Fibroblast of skin of abdomen (primary cell): ENCODE measurements at regions not wholly inside any gene's neighbourhood (a gene's known extent, or its start where the extent isn't known, plus 50 kb on each side); places are given as distances from the start of the nearest gene placed in this dataset.
"Not testable (repeated sequence)": the region's sequence is repeated elsewhere in the genome, so short reads cannot be mapped to it uniquely, and the experiment has no call there.

Experiments used
- DNase-seq: peaks from one replicate; pipeline ENCODE4 v3.0.0-alpha.2; 2013

GRCh38 chr5:143908959-143909358 lies 97.0 kb downstream of the HMHB1 start:
- no peak for DNase-seq

DNA sequence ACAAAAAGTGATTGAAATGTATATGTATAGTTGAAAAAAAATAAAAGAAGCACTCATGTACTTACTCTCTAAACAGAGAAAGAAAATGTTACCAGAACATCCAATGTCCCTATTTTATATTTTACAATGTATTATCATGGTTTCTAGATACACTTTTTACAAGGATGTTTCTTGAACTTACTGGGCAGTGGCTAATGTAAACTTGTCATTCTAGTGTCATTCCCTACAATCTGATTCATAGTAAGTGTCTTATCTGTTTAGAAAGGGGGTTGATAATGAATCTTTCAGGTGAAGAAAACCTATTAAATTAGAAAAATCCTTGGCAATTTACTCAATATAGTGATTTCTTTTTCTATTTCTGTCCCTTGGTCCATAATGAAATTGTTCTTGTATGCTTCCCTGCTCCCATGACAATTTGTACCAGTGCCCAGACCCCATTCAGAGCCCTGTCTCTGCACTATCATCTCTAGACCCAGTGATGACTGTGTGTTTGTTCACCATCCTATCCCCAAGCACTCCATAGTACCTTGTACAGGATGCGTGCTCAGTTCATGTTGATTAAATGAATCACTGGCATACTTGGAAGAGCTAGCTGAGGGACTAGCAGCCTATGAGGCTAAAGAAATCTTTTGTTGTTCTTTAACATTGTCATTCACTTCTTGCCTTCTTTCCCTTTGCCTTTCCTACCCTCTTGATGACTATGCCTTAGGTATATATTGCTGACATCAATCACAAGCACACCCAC lies 101.2 kb downstream of the HMHB1 start:
- peak; percentile 81 for DNase-seq

GRCh38 chr5:143914756-143915155 lies 102.8 kb downstream of the HMHB1 start:
- no peak for DNase-seq

DNA sequence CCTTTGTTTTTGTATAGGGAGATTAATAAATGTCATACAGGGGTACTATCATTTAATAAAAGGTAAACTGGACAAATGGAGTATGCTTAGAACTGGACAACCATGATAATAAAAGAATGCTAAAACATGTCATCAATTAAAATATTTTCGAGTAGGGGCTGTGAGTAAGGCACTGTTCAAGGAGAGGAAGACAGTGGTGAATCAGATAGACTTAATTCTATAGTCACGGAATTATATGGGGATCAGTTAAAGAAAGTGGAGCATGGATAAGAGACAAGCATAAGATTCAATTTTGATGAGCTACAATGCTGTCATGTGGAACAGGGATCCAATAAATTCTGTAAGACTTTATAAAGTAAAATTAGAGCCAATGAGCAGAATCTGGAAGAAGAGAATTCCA lies 104.5 kb downstream of the HMHB1 start:
- peak; percentile 68 for DNase-seq

DNA sequence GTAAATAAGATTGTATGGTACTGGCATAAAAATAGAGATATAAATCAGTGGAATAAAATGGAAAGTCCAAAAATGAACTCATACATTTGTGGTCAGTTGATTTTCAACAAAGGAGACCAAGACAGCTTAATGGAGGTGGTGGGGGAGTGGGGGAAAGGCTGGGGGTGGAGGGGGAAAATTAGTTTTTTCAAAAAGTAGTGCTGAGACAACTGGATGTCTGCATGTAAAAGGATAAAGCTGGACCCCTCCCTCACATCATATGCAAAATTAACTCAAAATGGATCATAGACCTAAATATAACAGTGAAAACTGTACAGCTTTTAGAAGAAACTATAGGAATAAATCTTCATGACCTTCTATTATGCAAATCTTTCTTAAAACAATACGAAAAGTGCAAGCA lies 107.0 kb downstream of the HMHB1 start:
- DNase-seq, result no peak

- DNase-seq, result peak; percentile 69
These were observed 108.8 kb downstream of the HMHB1 start for GRCh38 chr5:143920772-143921171.

DNA sequence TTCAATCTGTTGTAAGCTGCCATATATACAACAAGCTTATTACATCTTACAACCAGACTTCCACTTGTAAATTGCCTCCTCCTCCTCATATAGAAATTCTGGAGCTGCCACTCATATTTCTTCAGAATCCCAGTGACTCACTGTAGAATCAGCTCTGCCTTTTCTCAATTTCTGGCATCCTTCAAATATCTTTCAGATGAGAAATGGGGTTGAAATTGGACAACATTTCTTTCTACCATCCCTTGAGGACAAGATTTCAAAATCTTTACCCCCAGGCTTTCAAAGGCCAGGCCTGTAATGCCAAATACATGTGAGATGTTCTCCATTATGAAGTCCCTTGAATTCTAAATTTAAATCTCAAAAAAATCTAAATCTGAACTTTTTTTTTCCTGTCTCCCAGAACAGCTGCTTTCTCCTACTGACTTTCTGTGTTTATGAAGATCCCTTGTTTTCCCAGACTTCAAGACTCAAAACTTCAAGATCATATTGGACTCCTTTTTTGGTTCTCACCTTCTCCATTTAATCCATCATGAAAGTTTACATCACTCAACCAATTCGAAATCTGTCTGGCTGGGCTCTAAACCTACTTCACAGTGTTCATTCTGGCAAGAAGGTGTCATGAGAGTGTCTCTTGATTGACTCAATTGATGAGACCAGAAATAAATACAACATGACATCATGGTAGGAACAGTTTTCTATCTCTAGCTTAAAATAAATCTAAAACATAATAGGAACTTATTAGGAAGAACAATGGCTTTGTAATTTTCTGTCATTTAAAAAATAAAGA lies 109.8 kb downstream of the HMHB1 start:
- peak; percentile 96 for DNase-seq

- DNase-seq, result peak; percentile 71
These were observed 110.8 kb downstream of the HMHB1 start for GRCh38 chr5:143922718-143923117.

DNA sequence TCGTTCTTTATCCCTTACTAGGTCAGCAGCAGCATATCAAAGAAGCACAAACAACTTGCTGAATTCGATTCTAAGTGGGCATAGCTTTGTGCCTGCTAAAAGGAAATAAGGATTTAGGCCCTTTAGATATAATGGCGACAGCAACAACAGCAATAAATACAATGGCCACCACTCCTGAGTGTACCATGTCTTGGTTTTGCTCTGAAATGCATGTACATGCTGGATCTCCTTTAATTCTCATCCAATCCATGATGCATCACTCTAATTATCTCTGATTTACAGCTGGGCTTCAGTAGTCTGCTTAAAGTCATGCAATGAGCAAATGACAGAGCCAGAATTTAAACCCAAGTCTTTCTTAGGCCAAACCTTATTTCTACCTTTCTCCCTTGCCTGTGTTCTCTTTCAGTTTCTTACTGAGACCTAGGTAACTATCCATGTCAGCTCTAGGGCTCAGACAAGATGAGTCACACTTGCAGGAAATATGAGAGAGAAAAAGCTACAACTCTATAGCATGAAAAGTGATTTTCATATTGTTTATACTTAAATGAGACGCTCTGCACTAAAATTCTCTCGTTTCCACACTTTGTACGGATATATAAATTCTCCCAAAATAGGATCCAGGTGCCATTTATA lies 111.8 kb downstream of the HMHB1 start:
- peak; percentile 51 for DNase-seq

DNA sequence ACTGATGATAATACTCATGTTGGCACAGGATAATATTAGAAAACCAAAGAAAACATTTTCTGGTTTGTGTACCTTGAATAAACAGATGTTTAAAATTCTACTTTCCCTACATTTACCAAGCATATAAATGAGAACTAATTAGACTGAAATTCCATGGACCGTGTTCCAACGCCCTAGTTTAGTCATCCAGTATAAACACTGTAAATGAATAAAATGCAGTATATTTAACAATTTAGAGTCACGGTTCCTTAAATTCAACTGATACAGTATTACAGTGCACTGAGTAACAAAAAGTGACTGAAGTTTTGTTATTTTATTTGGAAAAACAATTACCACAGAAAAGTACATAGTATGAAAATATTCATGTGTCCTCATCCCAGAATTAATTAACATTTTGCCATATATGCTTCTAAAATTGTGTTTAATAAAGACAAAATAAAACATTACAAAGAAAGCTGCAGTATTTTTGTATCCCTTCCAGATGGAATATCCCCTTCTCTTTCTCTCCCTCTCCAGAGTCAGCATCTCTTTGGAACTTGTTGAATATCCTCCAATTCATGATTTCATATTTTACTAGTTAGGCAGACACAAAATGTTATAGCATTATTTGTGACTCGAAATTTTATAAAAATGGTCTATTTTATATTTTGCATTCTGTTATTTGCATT lies 112.5 kb downstream of the HMHB1 start:
- no peak for DNase-seq

DNA sequence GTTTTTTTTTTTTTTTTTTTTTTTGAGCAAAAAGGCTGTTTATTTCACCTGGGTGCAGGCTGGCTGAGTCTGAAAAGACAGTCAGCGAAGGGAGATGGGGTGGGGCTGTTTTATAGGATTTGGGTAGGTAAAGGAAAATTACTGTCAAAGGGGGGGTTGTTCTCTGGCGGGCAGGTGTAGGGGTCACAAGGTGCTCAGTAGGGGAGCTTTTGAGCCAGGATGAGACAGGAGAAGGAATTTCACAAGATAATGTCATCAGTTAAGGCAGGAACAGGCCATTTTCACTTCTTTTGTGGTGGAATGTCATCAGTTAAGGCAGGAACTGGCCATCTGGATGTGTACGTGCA lies 113.0 kb downstream of the HMHB1 start:
- DNase-seq, result not testable (repeated sequence)

GRCh38 chr5:143929486-143929885 lies 117.5 kb downstream of the HMHB1 start:
- DNase-seq, result no peak

- no peak for DNase-seq
These were observed 118.6 kb downstream of the HMHB1 start for GRCh38 chr5:143930561-143930960.

GRCh38 chr5:143931476-143931875 lies 119.5 kb downstream of the HMHB1 start:
- no peak for DNase-seq

DNA sequence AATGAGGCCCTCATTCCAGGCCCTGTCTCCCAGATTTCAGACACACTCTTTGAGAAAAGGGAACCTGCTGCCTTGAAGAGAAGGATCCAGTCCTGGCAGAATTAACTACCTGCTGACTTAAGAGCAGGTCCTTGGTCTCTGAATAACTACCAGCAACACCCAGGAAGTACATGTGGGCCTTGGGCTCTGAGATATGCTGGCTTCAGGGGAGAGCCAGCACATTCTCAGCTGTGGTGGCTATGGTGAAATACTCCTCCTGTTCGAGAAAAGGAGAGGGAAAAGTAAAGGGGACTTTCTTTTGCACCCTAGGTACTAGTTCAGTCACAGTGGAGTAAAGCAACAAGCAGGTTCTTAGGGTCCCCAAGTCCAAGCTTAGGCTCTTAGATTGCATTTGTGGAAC lies 120.0 kb downstream of the HMHB1 start:
- no peak for DNase-seq

DNA sequence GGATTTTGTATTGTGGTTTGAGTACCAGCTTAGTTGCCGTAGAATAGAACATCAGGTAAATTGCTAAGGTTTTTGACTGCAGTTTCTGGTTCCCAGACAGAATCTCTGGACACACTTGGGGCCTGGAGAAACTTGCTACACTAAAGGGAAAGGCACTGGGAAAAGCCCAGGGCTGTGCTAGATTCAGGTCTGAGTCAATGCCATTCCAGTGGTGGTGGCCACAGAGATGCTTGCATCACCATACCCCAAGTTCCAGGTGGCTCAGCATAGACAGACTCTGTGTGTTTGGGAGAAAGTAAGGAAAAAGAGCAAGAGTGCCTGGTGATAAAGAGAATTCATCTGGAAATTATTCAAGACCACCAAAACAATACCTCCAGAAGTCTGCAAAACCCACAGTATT lies 120.6 kb downstream of the HMHB1 start:
- DNase-seq, result no peak

GRCh38 chr5:143933451-143933850 lies 121.5 kb downstream of the HMHB1 start:
- DNase-seq, result no peak

DNA sequence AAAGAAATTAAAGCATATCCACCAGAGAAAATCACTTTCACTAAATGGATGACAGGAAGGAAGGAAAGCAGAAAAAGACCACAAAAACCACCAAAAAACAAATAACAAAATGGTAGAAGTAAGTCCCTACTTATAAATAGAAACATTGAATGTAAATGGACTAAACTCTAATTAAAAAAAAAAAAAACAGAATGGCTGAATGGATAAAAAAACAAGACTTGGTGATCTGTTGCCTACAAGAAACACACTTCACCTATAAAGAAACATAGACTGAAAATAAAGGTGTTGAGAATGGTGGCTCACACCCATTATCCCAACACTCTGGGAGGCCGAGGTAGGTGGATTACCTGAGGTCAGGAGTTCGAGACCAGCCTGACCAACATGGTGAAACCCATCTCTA lies 122.9 kb downstream of the HMHB1 start:
- no peak for DNase-seq

- no peak for DNase-seq
These were observed 126.3 kb downstream of the HMHB1 start for GRCh38 chr5:143938230-143938629.

DNA sequence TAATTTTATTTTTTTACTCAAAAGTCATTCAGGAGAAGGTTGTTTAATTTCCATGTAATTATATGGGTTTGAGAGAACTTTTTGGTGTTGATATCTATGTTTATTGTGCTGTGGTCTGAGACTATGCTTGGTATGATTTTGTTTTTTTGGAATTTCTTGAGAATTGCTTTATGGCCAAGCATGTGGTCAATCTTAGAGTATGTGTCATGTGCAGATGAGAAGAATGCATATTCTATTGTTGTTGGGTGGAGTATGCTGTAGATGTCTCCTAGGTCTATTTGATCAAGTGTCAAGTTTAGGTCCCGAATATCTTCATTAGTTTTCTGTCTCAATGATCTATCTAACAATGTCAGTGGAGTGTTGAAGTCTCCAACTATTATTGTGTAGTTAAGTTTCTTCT lies 134.9 kb downstream of the HMHB1 start:
- DNase-seq, result peak; percentile 21

DNA sequence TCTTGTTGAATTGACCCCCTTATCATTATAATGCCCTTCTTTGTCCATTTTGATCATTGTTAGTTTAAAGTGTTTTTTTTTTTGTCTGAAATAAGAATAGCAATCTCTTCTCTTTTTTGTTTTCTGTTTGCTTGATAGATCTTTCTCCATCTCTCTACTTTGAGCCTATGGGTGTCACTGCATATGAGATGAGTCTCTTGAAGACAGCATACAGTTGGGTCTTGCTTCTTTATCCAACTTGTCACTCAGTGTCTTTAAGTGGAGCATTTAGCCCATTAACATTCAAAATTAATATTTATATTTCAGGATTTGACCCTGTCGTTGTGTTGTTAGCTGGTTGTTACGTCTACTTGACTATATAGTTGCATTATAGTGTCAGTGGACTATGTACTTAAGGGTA lies 135.4 kb downstream of the HMHB1 start:
- DNase-seq, result no peak

DNA sequence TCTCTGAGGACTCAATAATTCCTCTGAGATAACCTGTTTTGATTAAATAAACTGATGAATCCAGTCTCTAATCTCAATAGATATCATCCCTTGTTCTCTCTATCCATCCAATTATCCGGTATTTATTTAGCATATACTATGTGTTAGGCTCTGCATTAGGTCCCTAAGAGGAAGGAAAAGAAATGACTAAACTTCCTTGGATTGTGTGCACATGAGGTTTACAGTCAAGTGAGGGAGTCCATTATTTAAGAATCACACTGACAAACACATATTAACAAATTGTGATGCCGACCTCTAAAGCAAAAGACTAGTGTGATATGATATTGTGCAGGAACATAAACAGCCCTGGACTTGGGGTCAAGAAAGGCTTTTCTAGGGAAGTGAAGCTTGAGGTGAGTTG lies 140.8 kb downstream of the HMHB1 start:
- DNase-seq, result no peak

DNA sequence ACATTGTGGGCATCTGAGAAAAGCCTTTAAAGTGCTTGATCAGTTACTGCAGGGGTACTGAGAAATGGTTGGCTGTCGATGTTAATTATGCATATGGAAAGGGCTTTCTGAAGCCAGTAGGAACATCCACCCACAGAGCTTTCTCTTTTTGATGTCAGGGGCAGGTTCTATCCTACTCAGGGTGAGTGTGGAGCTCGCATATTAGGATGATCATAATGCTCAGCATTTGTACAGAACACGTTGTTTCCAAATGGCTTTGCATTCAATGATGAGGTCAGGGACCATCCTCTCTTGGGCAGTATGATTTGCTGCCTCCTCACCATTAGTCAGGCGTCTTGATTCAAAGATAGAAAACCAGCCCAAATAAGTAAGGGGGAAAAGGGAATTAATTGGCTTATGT lies 141.9 kb downstream of the HMHB1 start:
- no peak for DNase-seq
